Peyer's patch (tissue), 4 donors: ENCODE measurements at regions not wholly inside any gene's neighbourhood (a gene's known extent, or its start where the extent isn't known, plus 50 kb on each side); places are given as distances from the start of the nearest gene placed in this dataset.

Source experiments
- CTCF ChIP-seq, 6 experiments: fragments of 450-650 bp in 4 of 6; fragments of 200-600 bp in 2 of 6; sonication (generic) in 1 of 6; IDR thresholded peaks; one replicate each; pipeline ENCODE4 v1.5.1; 2017 to 2019; ENCODE audit warnings: antibody characterized with exemption in 6 of 6, mild to moderate bottlenecking in 3 of 6, moderate library complexity in 1 of 6
- POLR2A ChIP-seq, 2 donors: fragments of 450-650 bp; IDR thresholded peaks; one replicate each; pipeline ENCODE4 v1.5.1; 2017; ENCODE audit warnings: antibody characterized with exemption in 2 of 2, mild to moderate bottlenecking in 2 of 2, moderate library complexity in 2 of 2

GRCh38 chr6:138028893-138029292, 78.3 kb downstream of the PERP start:
- TF ChIP-seq CTCF (IDR thresholded peaks at IDR 0.05) (no peak), POLR2A (IDR thresholded peaks at IDR 0.05) (no peak)
